WTC11 (cell line): ENCODE measurements at regions not wholly inside any gene's neighbourhood (a gene's known extent, or its start where the extent isn't known, plus 50 kb on each side); places are given as distances from the start of the nearest gene placed in this dataset.

Experiments used
- ATAC-seq: fragments of 200-7000 bp; cut with Tn5 transposase; 2 replicates; pipeline ENCODE4 v1.10.0; 2021; ENCODE audit warnings: mild to moderate bottlenecking, moderate library complexity
- CTCF ChIA-PET: fragments of 300-600 bp; sonication (Branson Sonifier 250); formaldehyde crosslinking; loops from one replicate; lab custom pipeline; 2021; ENCODE audit warnings: antibody characterized with exemption; lab: Charles Lee
- POLR2A ChIA-PET: fragments of 350-600 bp; sonication (Branson Sonifier 250); formaldehyde crosslinking; loops from one replicate; lab custom pipeline; 2021; ENCODE audit warnings: antibody characterized with exemption; lab: Charles Lee
- DNase-seq: peaks from one replicate; pipeline ENCODE4 v3.0.0; 2021; ENCODE audit warnings: low spot score
- H3K27ac Mint-ChIP-seq: 2 replicates; pipeline ENCODE4 v1.8.0; 2021; ENCODE audit warnings: mixed read lengths
- H3K27me3 Mint-ChIP-seq: 2 replicates; pipeline ENCODE4 v1.8.0; 2021; ENCODE audit warnings: low read depth, mild to moderate bottlenecking, moderate library complexity, mixed read lengths
- H3K36me3 Mint-ChIP-seq: 2 replicates; pipeline ENCODE4 v1.8.0; 2021; ENCODE audit warnings: mixed read lengths
- H3K4me1 Mint-ChIP-seq: 2 replicates; pipeline ENCODE4 v1.8.0; 2022; ENCODE audit warnings: mixed read lengths
- H3K4me3 Mint-ChIP-seq: 2 replicates; pipeline ENCODE4 v1.8.0; 2021; ENCODE audit warnings: mild to moderate bottlenecking, moderate library complexity, mixed read lengths
- H3K9me3 Mint-ChIP-seq: 2 replicates; pipeline ENCODE4 v1.8.0; 2021; ENCODE audit warnings: mixed read lengths
- AFF4 ChIP-seq: sonication (generic); formaldehyde crosslinking; IDR thresholded peaks from 2 replicates; pipeline ENCODE4 v1.8.1; 2023; ENCODE audit warnings: mild to moderate bottlenecking, missing genetic modification reagents, borderline replicate concordance
- CREM ChIP-seq: sonication (generic); formaldehyde crosslinking; IDR thresholded peaks from 2 replicates; pipeline ENCODE4 v1.8.1; 2022; ENCODE audit warnings: mild to moderate bottlenecking, missing genetic modification reagents, moderate library complexity
- ELF4 ChIP-seq: sonication (generic); formaldehyde crosslinking; IDR thresholded peaks from 2 replicates; pipeline ENCODE4 v1.8.1; 2022; ENCODE audit warnings: low read depth, mild to moderate bottlenecking, moderate library complexity, missing genetic modification reagents
- FOXK1 ChIP-seq: sonication (generic); formaldehyde crosslinking; IDR thresholded peaks from 2 replicates; pipeline ENCODE4 v1.8.0; 2022; ENCODE audit warnings: mild to moderate bottlenecking, moderate library complexity, missing genetic modification reagents
- HMGXB4 ChIP-seq: sonication (generic); formaldehyde crosslinking; IDR thresholded peaks from 2 replicates; pipeline ENCODE4 v1.8.1; 2023; ENCODE audit warnings: mild to moderate bottlenecking, moderate library complexity, missing genetic modification reagents
- MYBL2 ChIP-seq: sonication (generic); formaldehyde crosslinking; IDR thresholded peaks from 2 replicates; pipeline ENCODE4 v1.8.1; 2023; ENCODE audit warnings: mild to moderate bottlenecking, moderate library complexity, missing genetic modification reagents
- NR1H2 ChIP-seq: sonication (generic); formaldehyde crosslinking; IDR thresholded peaks from 2 replicates; pipeline ENCODE4 v1.9.0; 2021; ENCODE audit warnings: mild to moderate bottlenecking, moderate library complexity, missing genetic modification reagents
- NR2C2 ChIP-seq: sonication (generic); formaldehyde crosslinking; IDR thresholded peaks from 2 replicates; pipeline ENCODE4 v1.8.0; 2022; ENCODE audit warnings: mild to moderate bottlenecking, missing genetic modification reagents
- OVOL2 ChIP-seq: fragments of 250-450 bp; sonication (Bioruptor Pico); IDR thresholded peaks from 2 replicates; pipeline ENCODE4 v1.9.0; 2021; ENCODE audit warnings: mild to moderate bottlenecking, borderline replicate concordance
- RORB ChIP-seq: fragments of 250-450 bp; sonication (Bioruptor Pico); IDR thresholded peaks from 2 replicates; pipeline ENCODE4 v1.9.0; 2021; ENCODE audit warnings: mild to moderate bottlenecking
- TEAD4 ChIP-seq: sonication (generic); formaldehyde crosslinking; IDR thresholded peaks from 2 replicates; pipeline ENCODE4 v1.8.0; 2022; ENCODE audit warnings: mild to moderate bottlenecking, missing genetic modification reagents
- TP53 ChIP-seq: sonication (generic); formaldehyde crosslinking; IDR thresholded peaks from 2 replicates; pipeline ENCODE4 v1.8.1; 2023; ENCODE audit warnings: mild to moderate bottlenecking, missing genetic modification reagents
- ZNF263 ChIP-seq: sonication (generic); formaldehyde crosslinking; IDR thresholded peaks from 2 replicates; pipeline ENCODE4 v1.8.1; 2022; ENCODE audit warnings: low read depth, mild to moderate bottlenecking, moderate library complexity, missing genetic modification reagents
- ZNF671 ChIP-seq: fragments of 250-450 bp; sonication (Bioruptor Pico); IDR thresholded peaks from 2 replicates; pipeline ENCODE4 v1.8.0; 2021; ENCODE audit warnings: mild to moderate bottlenecking
- ZSCAN18 ChIP-seq: fragments of 250-450 bp; sonication (Bioruptor Pico); IDR thresholded peaks from 2 replicates; pipeline ENCODE4 v2.1.2; 2022; ENCODE audit warnings: mild to moderate bottlenecking, moderate library complexity
- TF ChIP-seq, protein P1 (sequence below): sonication (generic); formaldehyde crosslinking; IDR thresholded peaks from 2 replicates; pipeline ENCODE4 v1.8.1; 2023; ENCODE audit warnings: mild to moderate bottlenecking, missing genetic modification reagents, moderate library complexity
- TF ChIP-seq, protein P2 (sequence below): fragments of 250-450 bp; sonication (Bioruptor Pico); IDR thresholded peaks from 2 replicates; pipeline ENCODE4 v1.9.0; 2021; ENCODE audit warnings: moderate library complexity, mild to moderate bottlenecking, inconsistent platforms, borderline replicate concordance
- TF ChIP-seq, protein P3 (sequence below): sonication (generic); formaldehyde crosslinking; IDR thresholded peaks from 2 replicates; pipeline ENCODE4 v1.8.0; 2023; ENCODE audit warnings: missing genetic modification reagents, mild to moderate bottlenecking, borderline replicate concordance

DNA sequence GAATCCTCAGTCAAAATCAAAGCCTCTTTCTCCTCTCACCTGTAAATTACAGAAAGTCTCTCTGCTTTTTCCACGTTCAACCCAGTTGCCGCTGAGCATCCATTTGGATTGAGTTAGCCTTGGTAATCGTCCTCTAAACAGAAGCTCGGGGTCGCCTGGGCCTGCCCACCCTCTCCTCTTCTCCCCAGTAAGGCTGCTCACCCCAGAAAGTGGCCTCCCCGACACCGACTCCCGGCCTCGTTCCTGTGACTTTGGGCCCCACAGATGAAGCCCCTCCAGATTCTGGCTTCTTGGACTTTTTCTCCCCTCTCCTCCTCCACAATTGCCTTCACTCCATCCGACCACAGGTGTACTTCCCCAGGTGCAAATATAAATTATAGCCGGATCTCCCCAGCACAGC, 1500.0 kb downstream of the BRD1 start:
- peaks cover 21% of the 10 kb centered on the region for H3K36me3 Mint-ChIP-seq
- H3K27ac Mint-ChIP-seq = no peak overlapping the region
- POLR2A ChIA-PET = no interaction called here
- no peak overlapping the region for H3K4me3 Mint-ChIP-seq
- TF ChIP-seq, protein P1, sequence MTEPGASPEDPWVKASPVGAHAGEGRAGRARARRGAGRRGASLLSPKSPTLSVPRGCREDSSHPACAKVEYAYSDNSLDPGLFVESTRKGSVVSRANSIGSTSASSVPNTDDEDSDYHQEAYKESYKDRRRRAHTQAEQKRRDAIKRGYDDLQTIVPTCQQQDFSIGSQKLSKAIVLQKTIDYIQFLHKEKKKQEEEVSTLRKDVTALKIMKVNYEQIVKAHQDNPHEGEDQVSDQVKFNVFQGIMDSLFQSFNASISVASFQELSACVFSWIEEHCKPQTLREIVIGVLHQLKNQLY = no peak
- TF ChIP-seq ELF4 (no peak), NR2C2 (CRISPR knock-in tag) (no peak), NR1H2 (CRISPR knock-in tag) (no peak), AFF4 (CRISPR knock-in tag) (no peak), MYBL2 (CRISPR knock-in tag) (no peak), RORB (CRISPR knock-in tag) (no peak), FOXK1 (no peak), OVOL2 (CRISPR knock-in tag) (no peak), TP53 (CRISPR knock-in tag) (no peak), HMGXB4 (CRISPR knock-in tag) (no peak), ZNF263 (CRISPR knock-in tag) (no peak), CREM (CRISPR knock-in tag) (no peak), ZSCAN18 (CRISPR knock-in tag) (no peak), ZNF671 (CRISPR knock-in tag) (no peak), TEAD4 (CRISPR knock-in tag) (no peak)
- TF ChIP-seq, protein P2, sequence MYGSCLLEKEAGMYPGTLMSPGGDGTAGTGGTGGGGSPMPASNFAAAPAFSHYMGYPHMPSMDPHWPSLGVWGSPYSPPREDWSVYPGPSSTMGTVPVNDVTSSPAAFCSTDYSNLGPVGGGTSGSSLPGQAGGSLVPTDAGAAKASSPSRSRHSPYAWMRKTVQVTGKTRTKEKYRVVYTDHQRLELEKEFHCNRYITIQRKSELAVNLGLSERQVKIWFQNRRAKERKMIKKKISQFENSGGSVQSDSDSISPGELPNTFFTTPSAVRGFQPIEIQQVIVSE (CRISPR knock-in tag) = no peak
- TF ChIP-seq, protein P3, sequence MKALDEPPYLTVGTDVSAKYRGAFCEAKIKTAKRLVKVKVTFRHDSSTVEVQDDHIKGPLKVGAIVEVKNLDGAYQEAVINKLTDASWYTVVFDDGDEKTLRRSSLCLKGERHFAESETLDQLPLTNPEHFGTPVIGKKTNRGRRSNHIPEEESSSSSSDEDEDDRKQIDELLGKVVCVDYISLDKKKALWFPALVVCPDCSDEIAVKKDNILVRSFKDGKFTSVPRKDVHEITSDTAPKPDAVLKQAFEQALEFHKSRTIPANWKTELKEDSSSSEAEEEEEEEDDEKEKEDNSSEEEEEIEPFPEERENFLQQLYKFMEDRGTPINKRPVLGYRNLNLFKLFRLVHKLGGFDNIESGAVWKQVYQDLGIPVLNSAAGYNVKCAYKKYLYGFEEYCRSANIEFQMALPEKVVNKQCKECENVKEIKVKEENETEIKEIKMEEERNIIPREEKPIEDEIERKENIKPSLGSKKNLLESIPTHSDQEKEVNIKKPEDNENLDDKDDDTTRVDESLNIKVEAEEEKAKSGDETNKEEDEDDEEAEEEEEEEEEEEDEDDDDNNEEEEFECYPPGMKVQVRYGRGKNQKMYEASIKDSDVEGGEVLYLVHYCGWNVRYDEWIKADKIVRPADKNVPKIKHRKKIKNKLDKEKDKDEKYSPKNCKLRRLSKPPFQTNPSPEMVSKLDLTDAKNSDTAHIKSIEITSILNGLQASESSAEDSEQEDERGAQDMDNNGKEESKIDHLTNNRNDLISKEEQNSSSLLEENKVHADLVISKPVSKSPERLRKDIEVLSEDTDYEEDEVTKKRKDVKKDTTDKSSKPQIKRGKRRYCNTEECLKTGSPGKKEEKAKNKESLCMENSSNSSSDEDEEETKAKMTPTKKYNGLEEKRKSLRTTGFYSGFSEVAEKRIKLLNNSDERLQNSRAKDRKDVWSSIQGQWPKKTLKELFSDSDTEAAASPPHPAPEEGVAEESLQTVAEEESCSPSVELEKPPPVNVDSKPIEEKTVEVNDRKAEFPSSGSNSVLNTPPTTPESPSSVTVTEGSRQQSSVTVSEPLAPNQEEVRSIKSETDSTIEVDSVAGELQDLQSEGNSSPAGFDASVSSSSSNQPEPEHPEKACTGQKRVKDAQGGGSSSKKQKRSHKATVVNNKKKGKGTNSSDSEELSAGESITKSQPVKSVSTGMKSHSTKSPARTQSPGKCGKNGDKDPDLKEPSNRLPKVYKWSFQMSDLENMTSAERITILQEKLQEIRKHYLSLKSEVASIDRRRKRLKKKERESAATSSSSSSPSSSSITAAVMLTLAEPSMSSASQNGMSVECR = no peak
- ATAC-seq (no peak), DNase-seq (no peak)
- H3K9me3 Mint-ChIP-seq = peaks cover 45% of the 10 kb centered on the region
- peaks cover 5% of the 10 kb centered on the region for H3K27me3 Mint-ChIP-seq
- CTCF ChIA-PET = no interaction called here
- H3K4me1 Mint-ChIP-seq = no peaks in the 10 kb centered on the region
